Endodermal cell (in vitro differentiated cells): ENCODE measurements at regions not wholly inside any gene's neighbourhood (a gene's known extent, or its start where the extent isn't known, plus 50 kb on each side); places are given as distances from the start of the nearest gene placed in this dataset.

ENCODE experiments used
- DNase-seq: peaks from one replicate; pipeline ENCODE4 v3.0.0-alpha.2; 2017
- H3K27ac ChIP-seq: 2 replicates; pipeline ENCODE4 v1.5.1; 2013; ENCODE audit warnings: mild to moderate bottlenecking, low read depth, low read length, moderate library complexity
- H3K27me3 ChIP-seq: 2 replicates; pipeline ENCODE4 v1.6.1; 2013; ENCODE audit warnings: mild to moderate bottlenecking, low read length, moderate library complexity; ENCODE audit not compliant: insufficient read depth, control insufficient read depth, poor library complexity, severe bottlenecking
- H3K36me3 ChIP-seq: 2 replicates; pipeline ENCODE4 v1.7.0; 2013; ENCODE audit warnings: mild to moderate bottlenecking, low read length, moderate library complexity; ENCODE audit not compliant: control insufficient read depth, insufficient read depth
- H3K4me1 ChIP-seq: one replicate; pipeline ENCODE4 v1.7.0; 2013; ENCODE audit warnings: low read length; ENCODE audit not compliant: control insufficient read depth, insufficient read depth
- H3K4me3 ChIP-seq: 2 replicates; pipeline ENCODE4 v1.5.1; 2013; ENCODE audit warnings: mild to moderate bottlenecking, low read length, moderate library complexity
- H3K9ac ChIP-seq: 2 replicates; pipeline ENCODE4 v1.6.1; 2013; ENCODE audit warnings: mild to moderate bottlenecking, low read length, moderate library complexity; ENCODE audit not compliant: poor library complexity, severe bottlenecking; ENCODE audit errors: extremely low read depth
- H3K9me3 ChIP-seq: 2 replicates; pipeline ENCODE4 v1.6.1; 2013; ENCODE audit warnings: mild to moderate bottlenecking, low read length, moderate library complexity; ENCODE audit not compliant: control insufficient read depth
- H3K27ac Mint-ChIP-seq: 2 replicates; pipeline ENCODE4 v1.8.0; 2020; ENCODE audit warnings: mixed read lengths
- H3K27me3 Mint-ChIP-seq: 2 replicates; pipeline ENCODE4 v1.8.0; 2021; ENCODE audit warnings: mild to moderate bottlenecking, mixed read lengths; ENCODE audit not compliant: insufficient read depth
- H3K36me3 Mint-ChIP-seq: 2 replicates; pipeline ENCODE4 v1.8.0; 2020; ENCODE audit warnings: low read depth, mixed read lengths
- H3K4me1 Mint-ChIP-seq: 2 replicates; pipeline ENCODE4 v1.8.0; 2020; ENCODE audit warnings: mixed read lengths
- H3K4me3 Mint-ChIP-seq: 2 replicates; pipeline ENCODE4 v1.8.0; 2020; ENCODE audit warnings: mild to moderate bottlenecking, moderate library complexity, mixed read lengths
- H3K9me3 Mint-ChIP-seq: 2 replicates; pipeline ENCODE4 v1.8.0; 2020; ENCODE audit warnings: mild to moderate bottlenecking, mixed read lengths
- WGBS, 2 experiments: methylation state at CpG; one replicate each; pipeline versions ENCODE4 v1.1.5 to v1.1.7; 2013; ENCODE audit warnings: missing lambda C conversion rate in 2 of 2, mixed read lengths in 1 of 2; ENCODE audit not compliant: insufficient coverage in 1 of 2, insufficient read length in 1 of 2; 5-methylcytosine and 5-hydroxymethylcytosine counted together
- TF ChIP-seq, protein P1 (sequence below): fragments of 200-600 bp; sonication (generic); conservative IDR thresholded peaks from 2 replicates; pipeline ENCODE4 v1.5.0; 2021; ENCODE audit warnings: antibody characterized with exemption, mild to moderate bottlenecking

DNA sequence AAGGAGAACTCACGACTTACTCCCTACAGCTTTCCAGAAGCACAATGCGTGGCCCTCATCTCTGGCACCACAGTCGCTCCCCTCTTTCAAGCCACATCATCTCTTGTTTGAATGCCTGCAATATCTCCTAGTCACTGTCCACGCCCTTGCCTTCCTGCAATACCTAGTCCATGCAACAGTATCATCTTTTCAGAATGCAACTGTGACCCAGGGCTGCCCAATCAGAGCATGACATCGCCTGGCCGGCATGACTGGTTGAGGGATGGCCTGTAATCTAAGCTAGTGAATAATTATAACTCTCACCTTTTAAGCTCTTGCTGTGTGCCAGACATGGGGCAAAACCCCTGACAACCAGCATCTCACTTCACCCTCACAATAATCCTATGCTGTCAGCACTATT lies 52.5 kb upstream of the CPEB4 start:
- WGBS, 2 experiments, result 78% methylated on average over 6 of the region's 6 CpGs; no CpG with 5 or more reads in 1 of the 2 experiments
- no peaks in the 10 kb centered on the region for H3K36me3 ChIP-seq
- TF ChIP-seq, protein P1, sequence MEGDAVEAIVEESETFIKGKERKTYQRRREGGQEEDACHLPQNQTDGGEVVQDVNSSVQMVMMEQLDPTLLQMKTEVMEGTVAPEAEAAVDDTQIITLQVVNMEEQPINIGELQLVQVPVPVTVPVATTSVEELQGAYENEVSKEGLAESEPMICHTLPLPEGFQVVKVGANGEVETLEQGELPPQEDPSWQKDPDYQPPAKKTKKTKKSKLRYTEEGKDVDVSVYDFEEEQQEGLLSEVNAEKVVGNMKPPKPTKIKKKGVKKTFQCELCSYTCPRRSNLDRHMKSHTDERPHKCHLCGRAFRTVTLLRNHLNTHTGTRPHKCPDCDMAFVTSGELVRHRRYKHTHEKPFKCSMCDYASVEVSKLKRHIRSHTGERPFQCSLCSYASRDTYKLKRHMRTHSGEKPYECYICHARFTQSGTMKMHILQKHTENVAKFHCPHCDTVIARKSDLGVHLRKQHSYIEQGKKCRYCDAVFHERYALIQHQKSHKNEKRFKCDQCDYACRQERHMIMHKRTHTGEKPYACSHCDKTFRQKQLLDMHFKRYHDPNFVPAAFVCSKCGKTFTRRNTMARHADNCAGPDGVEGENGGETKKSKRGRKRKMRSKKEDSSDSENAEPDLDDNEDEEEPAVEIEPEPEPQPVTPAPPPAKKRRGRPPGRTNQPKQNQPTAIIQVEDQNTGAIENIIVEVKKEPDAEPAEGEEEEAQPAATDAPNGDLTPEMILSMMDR, result no peak
- H3K9me3 ChIP-seq, result peaks cover 6% of the 10 kb centered on the region
- no peak overlapping the region for H3K27ac ChIP-seq
- no peaks in the 10 kb centered on the region for H3K27me3 Mint-ChIP-seq
- no peaks in the 10 kb centered on the region for H3K9me3 Mint-ChIP-seq
- H3K4me3 Mint-ChIP-seq, result no peak overlapping the region
- no peak overlapping the region for H3K4me3 ChIP-seq
- H3K9ac ChIP-seq, result no peak overlapping the region
- no peaks in the 10 kb centered on the region for H3K27me3 ChIP-seq
- H3K36me3 Mint-ChIP-seq, result no peaks in the 10 kb centered on the region
- peaks cover 1% of the 10 kb centered on the region for H3K4me1 ChIP-seq
- no peak overlapping the region for H3K27ac Mint-ChIP-seq
- peak; percentile 43 for DNase-seq
- H3K4me1 Mint-ChIP-seq, result peaks cover 29% of the 10 kb centered on the region

DNA sequence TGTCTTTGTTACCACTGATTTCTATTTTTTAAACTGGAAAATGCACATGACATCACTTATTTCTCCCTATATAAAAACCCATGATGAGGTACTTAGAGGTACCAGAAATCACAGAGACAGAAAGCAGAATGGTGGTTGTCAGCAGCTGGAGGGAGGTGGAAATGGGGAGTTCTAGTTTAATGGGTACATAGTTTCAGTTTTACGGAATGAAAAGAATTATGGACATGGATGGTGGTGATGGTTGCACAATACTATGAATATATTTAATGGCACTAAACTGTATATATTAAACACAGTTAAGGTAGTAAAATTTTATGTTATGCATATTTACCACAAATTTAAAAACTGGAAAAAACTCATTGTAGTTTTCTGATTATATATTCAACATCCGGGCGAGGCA lies 50.5 kb upstream of the CPEB4 start:
- 91% methylated on average over 2 of the region's 3 CpGs; no CpG with 5 or more reads in 1 of the 2 experiments for WGBS, 2 experiments
- Histone ChIP-seq H3K9ac (no peak overlapping the region), H3K4me3 (no peak overlapping the region), H3K4me1 (no peaks in the 10 kb centered on the region), H3K27me3 (no peaks in the 10 kb centered on the region), H3K36me3 (no peaks in the 10 kb centered on the region), H3K9me3 (peaks cover 6% of the 10 kb centered on the region), H3K27ac (no peak overlapping the region)
- Mint-ChIP-seq H3K27me3 (no peaks in the 10 kb centered on the region), H3K4me3 (no peak overlapping the region), H3K27ac (no peak overlapping the region), H3K36me3 (no peaks in the 10 kb centered on the region), H3K4me1 (peaks cover 21% of the 10 kb centered on the region), H3K9me3 (no peaks in the 10 kb centered on the region)
- DNase-seq, result no peak
- TF ChIP-seq, protein P1, result no peak
